ENCODE measurements at regions not wholly inside any gene's neighbourhood (a gene's known extent, or its start where the extent isn't known, plus 50 kb on each side); places are given as distances from the start of the nearest gene placed in this dataset.

DNA sequence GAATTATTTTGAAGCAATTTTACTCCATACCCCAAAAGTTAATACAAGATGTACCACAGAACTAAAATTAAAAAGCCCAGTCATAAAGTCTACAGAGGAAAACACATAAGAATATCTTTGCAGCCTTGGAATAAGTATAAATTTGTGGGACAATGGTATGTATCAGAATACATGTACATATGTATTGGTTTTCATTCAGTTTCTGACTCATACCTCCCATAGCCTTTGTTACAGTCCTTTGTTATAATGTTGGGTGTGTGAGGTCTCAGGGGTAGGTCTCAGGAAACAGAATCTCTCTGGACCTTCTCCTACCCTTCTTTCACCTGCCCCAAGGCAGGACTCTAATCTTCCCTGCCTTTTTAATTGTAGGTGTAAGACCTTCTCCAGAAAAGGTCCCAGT is 1370.7 kb upstream of the CDH2 start:
- H3K9me3 Mint-ChIP-seq, result peaks cover 3% of the 10 kb centered on the region
- Histone ChIP-seq H3K9ac (no peak overlapping the region), H3F3A (ENCODE audit: low read depth) (no peaks in the 10 kb centered on the region), H3K36me3 (no peaks in the 10 kb centered on the region), H3K4me3 (no peak overlapping the region), H3K9me3 (ENCODE audit: low read depth) (no peaks in the 10 kb centered on the region), H2AFZ (replicated peaks) (no peak overlapping the region), H3K4me1 (no peaks in the 10 kb centered on the region), H3K27me3 (no peaks in the 10 kb centered on the region), H3K79me2 (ENCODE audit: low read depth) (no peaks in the 10 kb centered on the region), H4K20me1 (ENCODE audit: low read depth) (no peaks in the 10 kb centered on the region), H3K27ac (no peak overlapping the region), H3K4me2 (no peak overlapping the region)
- H3K27ac Mint-ChIP-seq, result no peak overlapping the region
- no peaks in the 10 kb centered on the region for H3K4me1 Mint-ChIP-seq
- no peak for DNase-seq (ENCODE audit: low spot score)
- TF ChIP-seq EZH2 (IDR thresholded peaks at IDR 0.05) (no peak), EZH2phosphoT487 (IDR thresholded peaks at IDR 0.05) (no peak), CTCF (IDR thresholded peaks at IDR 0.05) (no peak)
- no peak overlapping the region for H3K4me3 Mint-ChIP-seq
- H3K27me3 Mint-ChIP-seq (ENCODE audit: insufficient read depth, low read depth), result no peaks in the 10 kb centered on the region
- no peaks in the 10 kb centered on the region for H3K36me3 Mint-ChIP-seq

GRCh38 chr18:29540548-29540947 is 1363.6 kb upstream of the CDH2 start:
- H3K36me3 ChIP-seq, result no peaks in the 10 kb centered on the region
- Mint-ChIP-seq H3K36me3 (no peaks in the 10 kb centered on the region), H3K27ac (no peak overlapping the region), H3K4me1 (no peaks in the 10 kb centered on the region), H3K9me3 (no peaks in the 10 kb centered on the region), H3K4me3 (no peak overlapping the region), H3K27me3 (ENCODE audit: insufficient read depth, low read depth) (no peaks in the 10 kb centered on the region)
- H4K20me1 ChIP-seq (ENCODE audit: low read depth), result no peaks in the 10 kb centered on the region
- H3K4me1 ChIP-seq, result no peaks in the 10 kb centered on the region
- DNase-seq (ENCODE audit: low spot score), result no peak
- no peak overlapping the region for H3K4me2 ChIP-seq
- no peak overlapping the region for H2AFZ ChIP-seq (replicated peaks)
- H3K79me2 ChIP-seq (ENCODE audit: low read depth), result no peaks in the 10 kb centered on the region
- no peaks in the 10 kb centered on the region for H3K9me3 ChIP-seq (ENCODE audit: low read depth)
- H3K27ac ChIP-seq, result no peak overlapping the region
- H3K4me3 ChIP-seq, result no peak overlapping the region
- H3K9ac ChIP-seq, result no peak overlapping the region
- TF ChIP-seq EZH2phosphoT487 (IDR thresholded peaks at IDR 0.05), result no peak
- TF ChIP-seq CTCF (IDR thresholded peaks at IDR 0.05), result no peak
- TF ChIP-seq EZH2 (IDR thresholded peaks at IDR 0.05), result no peak
- no peaks in the 10 kb centered on the region for H3K27me3 ChIP-seq
- H3F3A ChIP-seq (ENCODE audit: low read depth), result no peaks in the 10 kb centered on the region

- H3K27ac ChIP-seq, result no peak overlapping the region
- Mint-ChIP-seq H3K4me3 (no peak overlapping the region), H3K36me3 (no peaks in the 10 kb centered on the region), H3K27ac (no peak overlapping the region), H3K4me1 (no peaks in the 10 kb centered on the region), H3K27me3 (ENCODE audit: insufficient read depth, low read depth) (no peaks in the 10 kb centered on the region), H3K9me3 (no peaks in the 10 kb centered on the region)
- H2AFZ ChIP-seq (replicated peaks), result no peak overlapping the region
- no peak for TF ChIP-seq CTCF (IDR thresholded peaks at IDR 0.05)
- H4K20me1 ChIP-seq (ENCODE audit: low read depth), result no peaks in the 10 kb centered on the region
- H3K9me3 ChIP-seq (ENCODE audit: low read depth), result no peaks in the 10 kb centered on the region
- H3K27me3 ChIP-seq, result no peaks in the 10 kb centered on the region
- DNase-seq (ENCODE audit: low spot score), result no peak
- no peaks in the 10 kb centered on the region for H3K79me2 ChIP-seq (ENCODE audit: low read depth)
- H3K4me1 ChIP-seq, result no peaks in the 10 kb centered on the region
- H3F3A ChIP-seq (ENCODE audit: low read depth), result no peaks in the 10 kb centered on the region
- H3K4me3 ChIP-seq, result no peak overlapping the region
- H3K36me3 ChIP-seq, result no peaks in the 10 kb centered on the region
- H3K4me2 ChIP-seq, result no peak overlapping the region
- no peak overlapping the region for H3K9ac ChIP-seq
Observed at GRCh38 chr18:29531746-29532145, 1354.8 kb upstream of the CDH2 start.

DNA sequence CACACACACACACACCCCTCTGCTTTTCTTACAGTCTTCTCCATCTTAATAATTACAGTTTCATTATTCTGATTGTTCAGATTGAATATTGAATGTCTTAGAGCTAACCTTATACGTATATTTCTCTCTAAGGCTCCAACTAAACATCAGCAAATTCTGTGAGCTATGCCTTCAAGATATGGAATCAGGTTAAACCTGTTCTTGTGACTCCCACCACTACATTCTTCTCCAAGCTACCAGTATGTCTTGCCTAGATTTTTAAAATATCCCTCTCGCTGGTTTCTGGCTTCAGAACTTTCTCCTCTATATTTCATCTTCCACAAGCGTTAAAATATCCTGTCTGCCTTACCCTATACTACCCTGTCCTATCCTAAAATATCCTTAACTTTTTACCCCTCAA is 1346.4 kb upstream of the CDH2 start:
- Histone ChIP-seq H3K79me2 (ENCODE audit: low read depth) (no peaks in the 10 kb centered on the region), H3K4me2 (no peak overlapping the region), H3K9ac (no peak overlapping the region), H3K4me1 (no peaks in the 10 kb centered on the region), H4K20me1 (ENCODE audit: low read depth) (no peaks in the 10 kb centered on the region), H2AFZ (replicated peaks) (peak overlapping the region; percentile 26), H3K36me3 (no peaks in the 10 kb centered on the region), H3F3A (ENCODE audit: low read depth) (no peaks in the 10 kb centered on the region), H3K9me3 (ENCODE audit: low read depth) (no peaks in the 10 kb centered on the region), H3K27me3 (no peaks in the 10 kb centered on the region), H3K27ac (no peak overlapping the region), H3K4me3 (no peak overlapping the region)
- no peaks in the 10 kb centered on the region for H3K4me1 Mint-ChIP-seq
- no peaks in the 10 kb centered on the region for H3K9me3 Mint-ChIP-seq
- no peak for TF ChIP-seq EZH2phosphoT487 (IDR thresholded peaks at IDR 0.05)
- TF ChIP-seq CTCF (IDR thresholded peaks at IDR 0.05), result no peak
- no peak for TF ChIP-seq EZH2 (IDR thresholded peaks at IDR 0.05)
- H3K4me3 Mint-ChIP-seq, result no peak overlapping the region
- no peak for DNase-seq (ENCODE audit: low spot score)
- peaks cover 2% of the 10 kb centered on the region for H3K27me3 Mint-ChIP-seq (ENCODE audit: insufficient read depth, low read depth)
- no peaks in the 10 kb centered on the region for H3K36me3 Mint-ChIP-seq
- no peak overlapping the region for H3K27ac Mint-ChIP-seq
